Activated CD4-positive, alpha-beta T cell treated with anti-CD3 and anti-CD28 coated beads, Interleukin-2, Interleukin-6, amounts not matched to agents 100 ng/mL and 50 ng/mL, durations not matched to agents 16 hours and 8 hours (primary cell): ENCODE measurements at regions not wholly inside any gene's neighbourhood (a gene's known extent, or its start where the extent isn't known, plus 50 kb on each side); places are given as distances from the start of the nearest gene placed in this dataset.
"Not testable (repeated sequence)": the region's sequence is repeated elsewhere in the genome, so short reads cannot be mapped to it uniquely, and the experiment has no call there.

Experiments used
- DNase-seq: peaks from one replicate; pipeline ENCODE4 v3.0.0-alpha.2; 2020

- DNase-seq = no peak
Observed at GRCh38 chr9:88880199-88880598, 111.1 kb upstream of the S1PR3 start.

GRCh38 chr9:88884291-88884690, 107.0 kb upstream of the S1PR3 start:
- DNase-seq = not testable (repeated sequence)

GRCh38 chr9:88886762-88887161, 104.5 kb upstream of the S1PR3 start:
- DNase-seq = not testable (repeated sequence)

GRCh38 chr9:88889386-88889785, 101.9 kb upstream of the S1PR3 start:
- DNase-seq = no peak

GRCh38 chr9:88890546-88890945, 100.7 kb upstream of the S1PR3 start:
- DNase-seq = no peak

GRCh38 chr9:88891040-88891439, 100.2 kb upstream of the S1PR3 start:
- no peak for DNase-seq

GRCh38 chr9:88892724-88893123, 98.5 kb upstream of the S1PR3 start:
- no peak for DNase-seq

GRCh38 chr9:88897081-88897480, 94.2 kb upstream of the S1PR3 start:
- DNase-seq = no peak

GRCh38 chr9:88898039-88898720, 93.1 kb upstream of the S1PR3 start:
- DNase-seq = no peak

- no peak for DNase-seq
Observed at GRCh38 chr9:88905506-88905905, 85.8 kb upstream of the S1PR3 start.

GRCh38 chr9:88915916-88916315, 75.4 kb upstream of the S1PR3 start:
- no peak for DNase-seq

- DNase-seq = no peak
Observed at GRCh38 chr9:88916894-88917293, 74.4 kb upstream of the S1PR3 start.

- no peak for DNase-seq
Observed at GRCh38 chr9:88917375-88917774, 73.9 kb upstream of the S1PR3 start.

- not testable (repeated sequence) for DNase-seq
Observed at GRCh38 chr9:88918537-88918936, 72.7 kb upstream of the S1PR3 start.

GRCh38 chr9:88920645-88921044, 70.6 kb upstream of the S1PR3 start:
- no peak for DNase-seq

GRCh38 chr9:88922091-88922490, 69.2 kb upstream of the S1PR3 start:
- DNase-seq = peak; percentile 77

GRCh38 chr9:88923092-88923491, 68.2 kb upstream of the S1PR3 start:
- peak; percentile 5 for DNase-seq

GRCh38 chr9:88923653-88924288, 67.5 kb upstream of the S1PR3 start:
- DNase-seq = peak; percentile 77

GRCh38 chr9:88925481-88925880, 65.8 kb upstream of the S1PR3 start:
- no peak for DNase-seq

- no peak for DNase-seq
Observed at GRCh38 chr9:88926781-88927505, 64.3 kb upstream of the S1PR3 start.

- DNase-seq = no peak
Observed at GRCh38 chr9:88927510-88927909, 63.8 kb upstream of the S1PR3 start.

GRCh38 chr9:88930716-88931115, 60.6 kb upstream of the S1PR3 start:
- no peak for DNase-seq

- DNase-seq = no peak
Observed at GRCh38 chr9:88932766-88933165, 58.5 kb upstream of the S1PR3 start.
